Pancreas (tissue), 10 donors: ENCODE measurements at regions not wholly inside any gene's neighbourhood (a gene's known extent, or its start where the extent isn't known, plus 50 kb on each side); places are given as distances from the start of the nearest gene placed in this dataset.

Source experiments
- ATAC-seq, 4 donors: fragments of 200-7000 bp; cut with Tn5 transposase; one replicate each; pipeline versions ENCODE4 v1.8.0 to v1.9.1; 2020; ENCODE audit warnings: mild to moderate bottlenecking in 4 of 4, moderate library complexity in 4 of 4
- DNase-seq, 6 donors: peaks; one replicate each; pipeline ENCODE4 v3.0.0-alpha.2; 2020
- FAIRE-seq: peaks from 2 replicates; lab custom pipeline; 2012; peaks lifted over from hg19 to GRCh38; lab: Jason Lieb, UNC
- H3K27ac ChIP-seq, 4 donors: fragments of 200-600 bp; sonication (generic); 1 replicate in 3 of 4; 2 replicates in 1 of 4; pipeline versions ENCODE4 v1.5.0 to v1.8.0; 2020
- H3K27me3 ChIP-seq, 4 donors: fragments of 200-600 bp; one replicate each; pipeline ENCODE4 v1.8.0; 2021
- H3K36me3 ChIP-seq, 3 donors: fragments of 200-600 bp; sonication (generic) in 1 of 3; one replicate each; pipeline versions ENCODE4 v1.5.0 to v1.8.0; 2020 to 2021
- H3K4me1 ChIP-seq, 3 donors: fragments of 200-600 bp; one replicate each; pipeline ENCODE4 v1.8.0; 2021
- H3K4me3 ChIP-seq, 4 donors: fragments of 200-600 bp; sonication (generic) in 2 of 4; one replicate each; pipeline versions ENCODE4 v1.5.0 to v1.8.0; 2020 to 2021
- H3K9me3 ChIP-seq, 4 donors: fragments of 200-600 bp; one replicate each; pipeline ENCODE4 v1.8.0; 2021
- WGBS, 2 donors: extraction: QIAGEN DNeasy Blood & Tissue Kit; methylation state at CpG; one replicate each; pipeline ENCODE4 v1.1.7; 2013; 5-methylcytosine and 5-hydroxymethylcytosine counted together
- intact Hi-C, 3 donors: fragments of 100-400 bp; cut with DNase I; formaldehyde crosslinking; loops; one replicate each; pipeline versions ENCODE4 v1.11.1 to v1.14.2; 2022
- TF ChIP-seq, protein P1 (sequence below), 4 donors: fragments of 200-600 bp; sonication (generic) in 3 of 4; IDR thresholded peaks; one replicate each; pipeline versions ENCODE4 v1.5.0 to v1.8.0; 2021; ENCODE audit warnings: antibody characterized with exemption in 4 of 4
- donor health status: healthy with polysubstance abuse.
- donor health status: DM: no; HTN: no; CAD: no; lungs with moderate emphysema.
- donor health status: DM: no; HTN: no; CAD: no.
- donor health status: control.
- donor health status: control.
- donor health status: Bipolar disorder and iron deficiency.
- donor health status: DM: yes; HTN: yes; CAD: no.
- donor health status: DM: no; HTN: no; CAD: no.
- donor health status: DM: no; HTN: no; CAD: no.
- donor health status: DM: yes; HTN: yes; CAD: no.

DNA sequence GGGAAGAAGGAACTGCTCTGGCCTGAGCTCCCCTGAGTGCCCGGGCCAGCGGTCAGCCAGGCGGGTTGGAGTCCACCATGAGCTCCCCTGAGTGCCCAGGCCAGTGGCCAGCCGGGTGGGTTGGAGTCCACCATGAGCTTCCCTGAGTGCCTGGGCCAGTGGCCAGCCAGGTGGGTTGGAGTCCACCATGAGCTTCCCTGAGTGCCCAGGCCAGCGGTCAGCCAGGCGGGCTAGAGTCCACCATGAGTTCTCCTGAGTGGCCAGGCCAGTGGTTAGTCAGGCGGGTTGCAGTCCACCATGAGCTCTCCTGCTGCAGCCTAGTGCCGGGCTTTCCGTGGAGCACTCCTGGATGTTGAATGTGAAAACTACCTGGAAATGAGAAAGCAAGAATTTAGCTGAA lies 844.0 kb downstream of the TBC1D22A start:
- FAIRE-seq, result no peak
- no peaks in the 10 kb centered on the region for H3K36me3 ChIP-seq
- H3K4me3 ChIP-seq, result no peak overlapping the region
- DNase-seq, result no peak
- no peaks in the 10 kb centered on the region for H3K4me1 ChIP-seq
- H3K27me3 ChIP-seq, result peaks cover 0 to 3% (median 0%) of the 10 kb centered on the region in 4 donors
- H3K27ac ChIP-seq, result no peak overlapping the region
- intact Hi-C loops, result no loop called here
- ATAC-seq, result no peak
- TF ChIP-seq, protein P1, sequence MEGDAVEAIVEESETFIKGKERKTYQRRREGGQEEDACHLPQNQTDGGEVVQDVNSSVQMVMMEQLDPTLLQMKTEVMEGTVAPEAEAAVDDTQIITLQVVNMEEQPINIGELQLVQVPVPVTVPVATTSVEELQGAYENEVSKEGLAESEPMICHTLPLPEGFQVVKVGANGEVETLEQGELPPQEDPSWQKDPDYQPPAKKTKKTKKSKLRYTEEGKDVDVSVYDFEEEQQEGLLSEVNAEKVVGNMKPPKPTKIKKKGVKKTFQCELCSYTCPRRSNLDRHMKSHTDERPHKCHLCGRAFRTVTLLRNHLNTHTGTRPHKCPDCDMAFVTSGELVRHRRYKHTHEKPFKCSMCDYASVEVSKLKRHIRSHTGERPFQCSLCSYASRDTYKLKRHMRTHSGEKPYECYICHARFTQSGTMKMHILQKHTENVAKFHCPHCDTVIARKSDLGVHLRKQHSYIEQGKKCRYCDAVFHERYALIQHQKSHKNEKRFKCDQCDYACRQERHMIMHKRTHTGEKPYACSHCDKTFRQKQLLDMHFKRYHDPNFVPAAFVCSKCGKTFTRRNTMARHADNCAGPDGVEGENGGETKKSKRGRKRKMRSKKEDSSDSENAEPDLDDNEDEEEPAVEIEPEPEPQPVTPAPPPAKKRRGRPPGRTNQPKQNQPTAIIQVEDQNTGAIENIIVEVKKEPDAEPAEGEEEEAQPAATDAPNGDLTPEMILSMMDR (IDR thresholded peaks at IDR 0.05), result no peak
- no peaks in the 10 kb centered on the region for H3K9me3 ChIP-seq
- whole genome bisulfite sequencing, 2 donors, result 67 to 88% methylated on average over 9 of the region's 9 CpGs

DNA sequence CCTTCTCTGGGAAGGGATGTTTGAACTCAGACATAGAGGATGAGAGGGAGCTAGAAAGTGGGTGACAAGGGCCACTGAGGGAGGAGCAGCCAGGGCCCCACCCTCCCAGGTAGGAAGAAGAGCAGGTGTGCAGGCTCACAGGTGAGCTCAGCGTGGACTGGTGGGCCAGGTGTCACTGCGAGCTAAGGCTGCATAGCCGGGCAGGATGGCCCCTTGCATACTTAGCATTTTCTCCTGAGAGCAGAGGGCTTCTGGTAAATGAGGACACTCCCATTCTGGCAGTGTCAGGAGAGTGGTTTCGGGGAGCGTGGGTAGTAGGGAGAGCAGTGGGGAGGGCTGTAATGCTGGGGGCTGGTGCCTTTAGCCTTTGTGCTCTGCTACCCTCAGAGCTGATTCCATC lies 843.4 kb downstream of the TBC1D22A start:
- H3K4me1 ChIP-seq, result no peaks in the 10 kb centered on the region
- no peak for ATAC-seq
- FAIRE-seq, result no peak
- H3K9me3 ChIP-seq, result no peaks in the 10 kb centered on the region
- H3K27me3 ChIP-seq, result peaks cover 0 to 3% (median 0%) of the 10 kb centered on the region in 4 donors
- H3K36me3 ChIP-seq, result no peaks in the 10 kb centered on the region
- intact Hi-C loops, result no loop called here
- 27 to 35% methylated on average over 5 of the region's 5 CpGs for WGBS, 2 donors
- H3K27ac ChIP-seq, result no peak overlapping the region
- DNase-seq, result no peak
- TF ChIP-seq, protein P1 (IDR thresholded peaks at IDR 0.05), result no peak
- H3K4me3 ChIP-seq, result no peak overlapping the region

DNA sequence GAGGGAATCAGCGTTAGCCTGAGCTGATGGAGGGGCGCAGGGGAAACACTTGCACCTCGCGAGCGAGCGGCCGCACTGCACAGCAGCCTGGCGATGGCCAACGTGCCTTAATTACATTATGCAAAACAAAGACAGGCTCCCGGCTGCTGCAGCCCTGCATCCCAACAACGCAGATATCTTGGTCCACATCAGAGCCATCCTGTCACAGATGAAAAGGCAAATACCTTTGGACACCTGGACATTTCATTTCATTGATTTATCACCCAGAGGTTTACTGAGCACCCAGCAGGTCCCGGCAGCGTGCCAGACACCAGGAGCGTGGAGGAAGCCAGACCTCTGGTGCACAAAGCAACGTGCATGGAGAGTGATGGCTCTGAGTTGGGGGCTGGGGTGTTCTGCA lies 843.0 kb downstream of the TBC1D22A start:
- FAIRE-seq (no peak), ATAC-seq (no peak), DNase-seq (no peak)
- TF ChIP-seq, protein P1 (IDR thresholded peaks at IDR 0.05), result no peak
- no peak overlapping the region for H3K27ac ChIP-seq
- intact Hi-C loops, result no loop called here
- no peaks in the 10 kb centered on the region for H3K4me1 ChIP-seq
- no peaks in the 10 kb centered on the region for H3K36me3 ChIP-seq
- no peak overlapping the region for H3K4me3 ChIP-seq
- H3K27me3 ChIP-seq, result peaks cover 0 to 3% (median 0%) of the 10 kb centered on the region in 4 donors
- no peaks in the 10 kb centered on the region for H3K9me3 ChIP-seq
- 37 to 38% methylated on average over 15 of the region's 15 CpGs for WGBS, 2 donors

DNA sequence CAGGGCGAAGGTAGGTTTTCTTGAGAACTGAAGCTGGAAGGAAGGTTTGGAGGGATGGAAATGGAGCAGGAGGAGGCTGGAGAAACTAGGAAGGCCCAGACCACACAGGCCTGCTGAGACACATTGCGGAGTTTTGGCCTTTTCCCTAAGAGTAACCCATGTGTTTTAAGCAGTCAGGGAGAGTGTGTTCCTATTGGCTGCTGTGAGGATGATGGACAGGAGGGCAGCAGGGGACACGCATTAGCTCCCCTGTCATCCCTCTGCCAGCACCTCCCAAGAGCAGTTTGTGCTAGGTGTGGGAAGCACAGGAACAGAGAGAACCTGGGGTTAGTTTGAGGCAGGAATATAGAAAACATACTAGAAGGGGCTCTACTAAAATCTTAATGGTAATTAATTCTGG lies 842.1 kb downstream of the TBC1D22A start:
- DNase-seq, result no peak
- Histone ChIP-seq H3K36me3 (no peaks in the 10 kb centered on the region), H3K4me3 (no peak overlapping the region), H3K9me3 (no peaks in the 10 kb centered on the region), H3K27me3 (peaks cover 0 to 3% (median 0%) of the 10 kb centered on the region in 4 donors), H3K27ac (no peak overlapping the region), H3K4me1 (no peaks in the 10 kb centered on the region)
- no peak for ATAC-seq
- WGBS, 2 donors, result 53 to 74% methylated on average over 3 of the region's 3 CpGs
- FAIRE-seq, result no peak
- intact Hi-C loops, result no loop called here
- TF ChIP-seq, protein P1 (IDR thresholded peaks at IDR 0.05), result no peak

DNA sequence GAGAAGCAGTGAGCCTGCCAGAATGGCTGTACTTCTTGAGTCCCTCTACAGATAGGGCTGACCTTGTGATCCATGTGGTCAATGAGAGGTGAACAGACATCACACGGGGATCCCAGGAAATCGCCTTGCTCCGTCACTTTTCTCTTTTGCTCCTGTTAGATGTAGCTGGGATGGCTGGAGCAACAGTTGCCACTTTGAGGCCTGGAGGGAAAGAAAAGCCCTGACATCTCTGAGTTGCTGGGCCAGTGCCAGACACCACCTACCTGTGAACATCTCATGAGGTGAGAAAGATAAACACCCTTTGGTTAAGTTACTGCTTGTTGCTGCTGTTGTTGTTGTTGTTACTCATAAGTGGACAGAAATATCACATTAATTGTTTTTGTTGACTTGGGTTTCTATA lies 840.3 kb downstream of the TBC1D22A start:
- intact Hi-C loops, result no loop called here
- no peaks in the 10 kb centered on the region for H3K27me3 ChIP-seq
- FAIRE-seq, result no peak
- no peaks in the 10 kb centered on the region for H3K36me3 ChIP-seq
- no peak for DNase-seq
- TF ChIP-seq, protein P1 (IDR thresholded peaks at IDR 0.05), result no peak
- H3K4me1 ChIP-seq, result no peaks in the 10 kb centered on the region
- no peak overlapping the region for H3K27ac ChIP-seq
- 70 to 80% methylated on average over 3 of the region's 3 CpGs for whole genome bisulfite sequencing, 2 donors
- ATAC-seq, result no peak
- H3K9me3 ChIP-seq, result no peaks in the 10 kb centered on the region
- no peak overlapping the region for H3K4me3 ChIP-seq
